ENCODE measurements at regions not wholly inside any gene's neighbourhood (a gene's known extent, or its start where the extent isn't known, plus 50 kb on each side); places are given as distances from the start of the nearest gene placed in this dataset.
A peak's percentile ranks its signal among the peaks of the same experiment; 100 is the strongest.

GRCh38 chr3:177742273-177742672 lies 545.0 kb upstream of the TBL1XR1 start:
- Histone ChIP-seq H3K27me3 (ENCODE audit: insufficient read depth in 3 of 3, low read length in 2 of 3) (no peaks in the 10 kb centered on the region), H3K36me3 (ENCODE audit: insufficient read depth in 1 of 2, low read depth in 1 of 2) (no peaks in the 10 kb centered on the region), H3K9me3 (no peaks in the 10 kb centered on the region), H3K27ac (no peak overlapping the region), H3K4me1 (peaks cover 12% of the 10 kb centered on the region), H3K4me3 (no peak overlapping the region)
- TF ChIP-seq, protein P1, sequence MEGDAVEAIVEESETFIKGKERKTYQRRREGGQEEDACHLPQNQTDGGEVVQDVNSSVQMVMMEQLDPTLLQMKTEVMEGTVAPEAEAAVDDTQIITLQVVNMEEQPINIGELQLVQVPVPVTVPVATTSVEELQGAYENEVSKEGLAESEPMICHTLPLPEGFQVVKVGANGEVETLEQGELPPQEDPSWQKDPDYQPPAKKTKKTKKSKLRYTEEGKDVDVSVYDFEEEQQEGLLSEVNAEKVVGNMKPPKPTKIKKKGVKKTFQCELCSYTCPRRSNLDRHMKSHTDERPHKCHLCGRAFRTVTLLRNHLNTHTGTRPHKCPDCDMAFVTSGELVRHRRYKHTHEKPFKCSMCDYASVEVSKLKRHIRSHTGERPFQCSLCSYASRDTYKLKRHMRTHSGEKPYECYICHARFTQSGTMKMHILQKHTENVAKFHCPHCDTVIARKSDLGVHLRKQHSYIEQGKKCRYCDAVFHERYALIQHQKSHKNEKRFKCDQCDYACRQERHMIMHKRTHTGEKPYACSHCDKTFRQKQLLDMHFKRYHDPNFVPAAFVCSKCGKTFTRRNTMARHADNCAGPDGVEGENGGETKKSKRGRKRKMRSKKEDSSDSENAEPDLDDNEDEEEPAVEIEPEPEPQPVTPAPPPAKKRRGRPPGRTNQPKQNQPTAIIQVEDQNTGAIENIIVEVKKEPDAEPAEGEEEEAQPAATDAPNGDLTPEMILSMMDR (IDR thresholded peaks at IDR 0.05) = no peak
- DNase-seq (no peak), ATAC-seq (no peak)
- 69 to 87% (median 82%) methylated on average over 4 of the region's 4 CpGs for WGBS, 3 donors
- intact Hi-C loops (cut with DNase I) = no loop called here

DNA sequence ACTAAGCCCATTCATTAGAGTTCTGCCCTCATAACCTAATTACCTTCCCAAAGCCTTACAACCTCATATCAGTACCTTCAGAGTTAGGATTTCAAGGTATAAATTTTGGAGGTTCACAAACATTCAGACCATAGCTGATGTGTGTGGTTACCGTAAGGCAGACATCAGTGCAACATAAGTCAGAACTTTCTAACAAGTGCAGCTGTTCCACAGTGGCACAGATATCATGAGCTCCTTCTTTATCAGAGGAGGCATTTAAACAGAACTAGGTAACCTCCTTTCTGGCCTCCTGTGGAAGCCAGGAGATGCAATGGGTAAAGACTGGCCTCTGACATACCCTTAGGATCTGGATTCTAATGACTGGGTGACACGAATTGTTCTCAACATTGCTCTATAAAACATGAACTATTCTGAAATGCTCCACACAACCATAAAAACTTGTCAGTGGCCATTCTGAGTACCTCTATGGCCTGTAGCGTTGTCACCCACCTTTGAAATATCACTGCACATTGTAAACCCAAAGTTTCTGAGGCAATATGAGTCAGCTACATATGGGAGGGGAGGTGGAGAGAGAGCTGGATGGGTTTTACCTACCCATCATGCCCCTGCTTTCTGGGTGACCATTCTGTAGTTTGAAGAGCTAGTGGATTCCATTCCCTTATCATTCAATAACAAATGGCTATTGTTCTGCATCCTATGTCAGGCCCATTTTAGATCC lies 546.0 kb upstream of the TBL1XR1 start:
- intact Hi-C loops (cut with DNase I) = no loop called here
- Histone ChIP-seq H3K36me3 (ENCODE audit: insufficient read depth in 1 of 2, low read depth in 1 of 2) (no peaks in the 10 kb centered on the region), H3K27me3 (ENCODE audit: insufficient read depth in 3 of 3, low read length in 2 of 3) (no peaks in the 10 kb centered on the region), H3K4me1 (peaks cover 15% of the 10 kb centered on the region), H3K4me3 (no peak overlapping the region), H3K27ac (no peak overlapping the region), H3K9me3 (no peaks in the 10 kb centered on the region)
- DNase-seq (no peak), ATAC-seq (no peak)
- TF ChIP-seq, protein P1 (IDR thresholded peaks at IDR 0.05) = no peak
- WGBS, 3 donors = 64 to 83% (median 81%) methylated on average over 3 of the region's 3 CpGs

DNA sequence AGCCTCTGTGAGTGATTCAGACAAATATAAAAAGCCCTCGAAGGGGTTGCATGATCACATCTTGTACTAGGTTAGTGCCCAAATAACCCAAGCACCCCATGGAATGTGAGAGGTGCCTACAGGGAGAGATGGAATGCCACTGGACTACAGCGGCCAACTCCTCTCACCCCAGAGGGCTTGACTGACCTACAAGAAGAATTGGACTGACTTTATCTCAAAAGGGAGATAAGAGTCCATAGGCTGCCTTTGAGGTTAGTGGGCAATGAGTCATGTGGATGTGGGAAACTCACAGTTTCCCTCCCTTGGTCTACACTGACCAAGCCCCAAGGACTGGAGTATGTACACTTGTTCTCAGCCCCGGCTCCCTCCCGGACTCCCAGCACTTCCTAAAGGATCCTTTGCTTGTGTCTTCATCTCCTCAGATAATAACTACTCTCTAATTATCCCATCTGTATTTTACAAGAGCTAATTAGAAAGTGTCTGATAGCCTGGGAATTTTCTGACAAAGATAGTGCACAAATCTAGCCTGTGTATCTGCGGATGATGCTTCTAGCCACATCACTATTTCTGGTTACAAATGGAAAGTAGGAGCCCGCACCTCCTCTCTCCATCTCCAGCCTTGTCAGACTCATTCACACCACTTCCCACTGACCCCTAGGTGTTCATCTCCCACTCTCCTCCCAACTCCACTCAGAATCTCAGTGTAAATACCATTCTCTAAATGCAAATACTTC lies 547.8 kb upstream of the TBL1XR1 start:
- H3K9me3 ChIP-seq = no peaks in the 10 kb centered on the region
- peak; percentile 13 to 74 (median 59) for ATAC-seq
- no peaks in the 10 kb centered on the region for H3K36me3 ChIP-seq (ENCODE audit: insufficient read depth in 1 of 2, low read depth in 1 of 2)
- no peak overlapping the region for H3K4me3 ChIP-seq
- H3K27me3 ChIP-seq (ENCODE audit: insufficient read depth in 3 of 3, low read length in 2 of 3) = no peaks in the 10 kb centered on the region
- H3K27ac ChIP-seq = no peak overlapping the region
- intact Hi-C loops (cut with DNase I) = no loop called here
- DNase-seq = no peak
- WGBS, 3 donors = 75 to 87% (median 85%) methylated on average over 6 of the region's 6 CpGs
- peaks cover 15% of the 10 kb centered on the region for H3K4me1 ChIP-seq
- TF ChIP-seq, protein P1 (IDR thresholded peaks at IDR 0.05) = no peak

GRCh38 chr3:177745607-177746005 lies 548.3 kb upstream of the TBL1XR1 start:
- Histone ChIP-seq H3K4me1 (peaks cover 15% of the 10 kb centered on the region), H3K9me3 (no peaks in the 10 kb centered on the region), H3K4me3 (no peak overlapping the region), H3K27me3 (ENCODE audit: insufficient read depth in 3 of 3, low read length in 2 of 3) (no peaks in the 10 kb centered on the region), H3K27ac (no peak overlapping the region), H3K36me3 (ENCODE audit: insufficient read depth in 1 of 2, low read depth in 1 of 2) (no peaks in the 10 kb centered on the region)
- WGBS, 3 donors = 60 to 74% (median 65%) methylated on average over 3 of the region's 3 CpGs
- TF ChIP-seq, protein P1 (IDR thresholded peaks at IDR 0.05) = no peak
- intact Hi-C loops (cut with DNase I) = no loop called here
- DNase-seq = no peak
- ATAC-seq = no peak
